Transverse colon (tissue), 4 donors: ENCODE measurements at regions not wholly inside any gene's neighbourhood (a gene's known extent, or its start where the extent isn't known, plus 50 kb on each side); places are given as distances from the start of the nearest gene placed in this dataset.

Experiments used
- CTCF ChIP-seq, 5 experiments: fragments of 200-600 bp in 3 of 5; fragments of 450-650 bp in 2 of 5; sonication (generic) in 3 of 5; IDR thresholded peaks; 1 replicate in 2 of 5; 2 replicates in 3 of 5; pipeline ENCODE4 v1.5.1; 2016 to 2017; ENCODE audit warnings: antibody characterized with exemption in 5 of 5, inconsistent platforms in 3 of 5, mild to moderate bottlenecking in 2 of 5, moderate library complexity in 1 of 5
- EP300 ChIP-seq: sonication (generic); formaldehyde crosslinking; IDR thresholded peaks from one replicate; pipeline ENCODE4 v1.6.1; 2017; ENCODE audit warnings: antibody characterized with exemption, low read depth
- POLR2A ChIP-seq: fragments of 450-650 bp; IDR thresholded peaks from one replicate; pipeline ENCODE4 v1.6.1; 2016; ENCODE audit warnings: antibody characterized with exemption, mild to moderate bottlenecking, moderate library complexity
- POLR2AphosphoS5 ChIP-seq, 3 donors: sonication (generic); formaldehyde crosslinking; IDR thresholded peaks; one replicate each; pipeline ENCODE4 v1.6.1; 2016; ENCODE audit warnings: antibody characterized with exemption in 3 of 3

GRCh38 chr1:115577513-115577912 lies 64.3 kb upstream of the VANGL1 start:
- TF ChIP-seq CTCF (IDR thresholded peaks at IDR 0.05) (no peak), POLR2A (no peak), POLR2AphosphoS5 (IDR thresholded peaks at IDR 0.05) (no peak), EP300 (no peak)
